Lower lobe of right lung (tissue), 2 donors: ENCODE measurements at regions not wholly inside any gene's neighbourhood (a gene's known extent, or its start where the extent isn't known, plus 50 kb on each side); places are given as distances from the start of the nearest gene placed in this dataset.
A peak's percentile ranks its signal among the peaks of the same experiment; 100 is the strongest.

Source experiments
- ATAC-seq, 2 donors: fragments of 200-7000 bp; cut with Tn5 transposase; one replicate each; pipeline ENCODE4 v1.9.1; 2020 to 2022; ENCODE audit warnings: mild to moderate bottlenecking in 2 of 2, moderate library complexity in 2 of 2
- DNase-seq: peaks from one replicate; pipeline ENCODE4 v3.0.0-alpha.2; 2020
- H3K27ac ChIP-seq: fragments of 200-600 bp; one replicate; pipeline ENCODE4 v1.8.0; 2022
- H3K27me3 ChIP-seq: fragments of 200-600 bp; one replicate; pipeline ENCODE4 v1.8.0; 2022; ENCODE audit warnings: low read depth
- H3K36me3 ChIP-seq: fragments of 200-600 bp; one replicate; pipeline ENCODE4 v1.8.0; 2022; ENCODE audit warnings: mild to moderate bottlenecking
- H3K4me1 ChIP-seq: fragments of 200-600 bp; one replicate; pipeline ENCODE4 v1.8.0; 2022
- H3K4me3 ChIP-seq: fragments of 200-600 bp; one replicate; pipeline ENCODE4 v1.8.0; 2022; ENCODE audit warnings: mild to moderate bottlenecking
- H3K9me3 ChIP-seq: fragments of 200-600 bp; one replicate; pipeline ENCODE4 v1.8.0; 2022
- CTCF ChIP-seq: fragments of 200-600 bp; IDR thresholded peaks from one replicate; pipeline ENCODE4 v1.8.0; 2022; ENCODE audit warnings: antibody characterized with exemption, mild to moderate bottlenecking
- intact Hi-C: fragments of 100-400 bp; cut with DNase I; formaldehyde crosslinking; loops from one replicate; pipeline ENCODE4 v1.11.0; 2022
- donor health status: DM: no; HTN: yes; CAD: no; lungs with severe emphysema.

GRCh38 chr20:40782043-40782368 lies 93.0 kb upstream of the MAFB start:
- DNase-seq: no peak
- TF ChIP-seq CTCF: no peak
- intact Hi-C loops: no loop called here
- no peaks in the 10 kb centered on the region for H3K9me3 ChIP-seq
- H3K4me3 ChIP-seq: no peak overlapping the region
- no peaks in the 10 kb centered on the region for H3K27me3 ChIP-seq
- no peaks in the 10 kb centered on the region for H3K36me3 ChIP-seq
- ATAC-seq: peak; percentile 61 to 66
- no peak overlapping the region for H3K27ac ChIP-seq
- peaks cover 20% of the 10 kb centered on the region for H3K4me1 ChIP-seq

DNA sequence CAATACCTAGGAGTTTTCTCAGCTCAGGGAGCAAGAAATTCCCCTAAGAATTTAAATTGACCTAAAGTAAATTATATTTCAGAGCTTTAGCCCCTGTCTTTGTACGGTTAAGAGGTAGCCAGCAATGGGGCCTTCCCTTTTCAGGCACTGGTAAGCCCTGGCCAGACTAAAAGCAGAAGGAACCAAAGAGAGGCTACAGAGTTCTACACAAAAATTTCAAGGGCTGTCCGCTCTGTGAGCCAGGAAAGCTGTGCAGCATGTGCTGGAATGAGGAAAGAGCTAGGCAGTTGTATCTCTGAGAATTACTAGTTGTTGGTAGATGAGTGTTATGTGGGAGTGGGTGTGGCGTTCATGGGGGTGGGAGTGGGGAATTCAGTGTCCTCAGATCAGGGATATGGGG lies 96.3 kb upstream of the MAFB start:
- no peak for DNase-seq
- no peak overlapping the region for H3K27ac ChIP-seq
- intact Hi-C loops: no loop called here
- H3K4me3 ChIP-seq: no peak overlapping the region
- H3K36me3 ChIP-seq: no peaks in the 10 kb centered on the region
- H3K27me3 ChIP-seq: no peaks in the 10 kb centered on the region
- no peak for ATAC-seq
- no peak for TF ChIP-seq CTCF
- no peaks in the 10 kb centered on the region for H3K9me3 ChIP-seq
- H3K4me1 ChIP-seq: peaks cover 13% of the 10 kb centered on the region

GRCh38 chr20:40786336-40786735 lies 97.3 kb upstream of the MAFB start:
- TF ChIP-seq CTCF: no peak
- no peaks in the 10 kb centered on the region for H3K9me3 ChIP-seq
- DNase-seq (no peak), ATAC-seq (no peak)
- H3K4me1 ChIP-seq: peaks cover 9% of the 10 kb centered on the region
- H3K36me3 ChIP-seq: no peaks in the 10 kb centered on the region
- intact Hi-C loops: no loop called here
- no peak overlapping the region for H3K4me3 ChIP-seq
- H3K27me3 ChIP-seq: no peaks in the 10 kb centered on the region
- no peak overlapping the region for H3K27ac ChIP-seq

DNA sequence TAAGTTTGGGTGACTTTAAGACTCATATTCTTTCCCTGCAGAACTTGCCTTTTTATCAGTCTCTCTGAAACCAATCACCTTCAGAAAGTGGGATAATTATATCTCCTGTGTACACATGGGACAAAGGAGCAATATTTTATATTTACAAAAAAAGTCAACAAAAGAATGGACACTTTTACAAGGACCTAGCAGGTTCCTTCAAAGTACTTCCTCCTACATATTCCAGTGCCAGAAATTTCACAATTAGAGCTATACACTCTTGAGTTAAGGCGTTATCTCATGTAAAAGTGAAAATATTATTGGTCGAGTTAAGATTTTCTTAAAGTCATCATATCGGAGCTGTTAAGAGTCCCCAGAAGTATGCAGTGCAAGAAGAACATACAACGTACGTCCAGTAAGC lies 98.9 kb upstream of the MAFB start:
- Histone ChIP-seq H3K27me3 (no peaks in the 10 kb centered on the region), H3K36me3 (no peaks in the 10 kb centered on the region), H3K27ac (no peak overlapping the region), H3K4me3 (no peak overlapping the region), H3K4me1 (no peaks in the 10 kb centered on the region), H3K9me3 (no peaks in the 10 kb centered on the region)
- no peak for ATAC-seq
- no peak for TF ChIP-seq CTCF
- DNase-seq: no peak
- intact Hi-C loops: no loop called here

DNA sequence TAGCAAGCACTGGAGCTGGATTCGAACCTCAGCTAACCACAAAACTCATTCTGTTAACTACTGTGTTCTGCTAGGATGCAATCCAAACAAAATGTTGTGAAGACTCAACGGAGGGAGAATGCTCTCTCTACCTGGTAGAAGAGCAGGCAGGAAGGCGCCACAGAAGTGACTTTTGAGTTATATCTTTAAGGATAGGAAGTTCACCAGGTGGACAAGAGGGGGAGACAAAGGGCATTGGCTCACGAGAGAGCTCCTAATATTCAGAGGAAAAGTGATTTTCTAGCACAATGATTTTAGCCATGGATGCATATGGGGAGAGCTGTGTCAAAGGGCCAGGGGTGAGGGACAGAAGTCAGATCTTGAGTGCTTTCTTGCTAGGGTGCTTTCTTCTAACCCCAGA lies 108.4 kb upstream of the MAFB start:
- DNase-seq (no peak), ATAC-seq (no peak)
- H3K27me3 ChIP-seq: no peaks in the 10 kb centered on the region
- no peak overlapping the region for H3K4me3 ChIP-seq
- H3K27ac ChIP-seq: no peak overlapping the region
- TF ChIP-seq CTCF: peak; percentile 31
- H3K9me3 ChIP-seq: no peaks in the 10 kb centered on the region
- intact Hi-C loops: no loop called here
- no peaks in the 10 kb centered on the region for H3K36me3 ChIP-seq
- no peaks in the 10 kb centered on the region for H3K4me1 ChIP-seq

DNA sequence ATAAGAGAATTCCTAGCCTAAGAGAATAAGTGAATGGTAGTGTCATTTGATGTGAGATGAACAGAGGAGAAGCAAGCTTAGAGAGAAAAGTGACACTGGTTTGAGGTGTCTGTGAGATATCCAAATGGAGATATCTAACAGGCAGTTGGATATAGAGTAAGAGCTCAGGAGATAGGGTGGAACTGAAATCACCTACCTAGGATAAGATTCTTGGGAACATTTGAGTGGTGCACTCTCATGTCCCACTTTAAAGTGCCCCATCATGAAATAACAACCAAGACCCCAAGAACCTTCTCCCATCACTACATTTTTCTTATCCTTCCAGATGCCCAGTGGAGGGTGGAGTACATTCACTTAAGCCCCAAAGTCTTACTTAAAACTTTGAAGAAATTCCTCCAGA lies 109.0 kb upstream of the MAFB start:
- Histone ChIP-seq H3K4me3 (no peak overlapping the region), H3K27ac (no peak overlapping the region), H3K9me3 (no peaks in the 10 kb centered on the region), H3K4me1 (no peaks in the 10 kb centered on the region), H3K36me3 (no peaks in the 10 kb centered on the region), H3K27me3 (no peaks in the 10 kb centered on the region)
- TF ChIP-seq CTCF: no peak
- intact Hi-C loops: no loop called here
- DNase-seq (no peak), ATAC-seq (no peak)
